ENCODE measurements at regions not wholly inside any gene's neighbourhood (a gene's known extent, or its start where the extent isn't known, plus 50 kb on each side); places are given as distances from the start of the nearest gene placed in this dataset.

GRCh38 chr9:106576232-106576760, 286.7 kb upstream of the ZNF462 start:
- no peak for TF ChIP-seq POLR2AphosphoS5 (IDR thresholded peaks at IDR 0.05)
- TF ChIP-seq, protein P1, sequence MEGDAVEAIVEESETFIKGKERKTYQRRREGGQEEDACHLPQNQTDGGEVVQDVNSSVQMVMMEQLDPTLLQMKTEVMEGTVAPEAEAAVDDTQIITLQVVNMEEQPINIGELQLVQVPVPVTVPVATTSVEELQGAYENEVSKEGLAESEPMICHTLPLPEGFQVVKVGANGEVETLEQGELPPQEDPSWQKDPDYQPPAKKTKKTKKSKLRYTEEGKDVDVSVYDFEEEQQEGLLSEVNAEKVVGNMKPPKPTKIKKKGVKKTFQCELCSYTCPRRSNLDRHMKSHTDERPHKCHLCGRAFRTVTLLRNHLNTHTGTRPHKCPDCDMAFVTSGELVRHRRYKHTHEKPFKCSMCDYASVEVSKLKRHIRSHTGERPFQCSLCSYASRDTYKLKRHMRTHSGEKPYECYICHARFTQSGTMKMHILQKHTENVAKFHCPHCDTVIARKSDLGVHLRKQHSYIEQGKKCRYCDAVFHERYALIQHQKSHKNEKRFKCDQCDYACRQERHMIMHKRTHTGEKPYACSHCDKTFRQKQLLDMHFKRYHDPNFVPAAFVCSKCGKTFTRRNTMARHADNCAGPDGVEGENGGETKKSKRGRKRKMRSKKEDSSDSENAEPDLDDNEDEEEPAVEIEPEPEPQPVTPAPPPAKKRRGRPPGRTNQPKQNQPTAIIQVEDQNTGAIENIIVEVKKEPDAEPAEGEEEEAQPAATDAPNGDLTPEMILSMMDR (IDR thresholded peaks at IDR 0.05) = no peak
- TF ChIP-seq POLR2A (IDR thresholded peaks at IDR 0.05) = no peak
